ENCODE measurements at regions not wholly inside any gene's neighbourhood (a gene's known extent, or its start where the extent isn't known, plus 50 kb on each side); places are given as distances from the start of the nearest gene placed in this dataset.

- Histone ChIP-seq H3K9me3 (no peaks in the 10 kb centered on the region), H3K4me1 (peaks cover 28 to 33% of the 10 kb centered on the region in 2 donors), H3K4me3 (replicated peaks in 1 of 3) (no peak overlapping the region), H3K36me3 (no peaks in the 10 kb centered on the region), H3K27ac (peak overlapping the region in 1 of 3 donors; percentile 26), H3K27me3 (no peaks in the 10 kb centered on the region)
- intact Hi-C loops (cut with DNase I), result no loop called here
- TF ChIP-seq, protein P1, sequence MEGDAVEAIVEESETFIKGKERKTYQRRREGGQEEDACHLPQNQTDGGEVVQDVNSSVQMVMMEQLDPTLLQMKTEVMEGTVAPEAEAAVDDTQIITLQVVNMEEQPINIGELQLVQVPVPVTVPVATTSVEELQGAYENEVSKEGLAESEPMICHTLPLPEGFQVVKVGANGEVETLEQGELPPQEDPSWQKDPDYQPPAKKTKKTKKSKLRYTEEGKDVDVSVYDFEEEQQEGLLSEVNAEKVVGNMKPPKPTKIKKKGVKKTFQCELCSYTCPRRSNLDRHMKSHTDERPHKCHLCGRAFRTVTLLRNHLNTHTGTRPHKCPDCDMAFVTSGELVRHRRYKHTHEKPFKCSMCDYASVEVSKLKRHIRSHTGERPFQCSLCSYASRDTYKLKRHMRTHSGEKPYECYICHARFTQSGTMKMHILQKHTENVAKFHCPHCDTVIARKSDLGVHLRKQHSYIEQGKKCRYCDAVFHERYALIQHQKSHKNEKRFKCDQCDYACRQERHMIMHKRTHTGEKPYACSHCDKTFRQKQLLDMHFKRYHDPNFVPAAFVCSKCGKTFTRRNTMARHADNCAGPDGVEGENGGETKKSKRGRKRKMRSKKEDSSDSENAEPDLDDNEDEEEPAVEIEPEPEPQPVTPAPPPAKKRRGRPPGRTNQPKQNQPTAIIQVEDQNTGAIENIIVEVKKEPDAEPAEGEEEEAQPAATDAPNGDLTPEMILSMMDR (IDR thresholded peaks at IDR 0.05), result no peak
- TF ChIP-seq POLR2A (IDR thresholded peaks at IDR 0.05), result no peak
- 31 to 52% methylated on average over 5 of the region's 5 CpGs for WGBS, 2 donors
- DNase-seq, result peak in 1 of 2 donors; percentile 1
Measured at GRCh38 chr5:124902097-124902821, 155.8 kb upstream of the ZNF608 start.

DNA sequence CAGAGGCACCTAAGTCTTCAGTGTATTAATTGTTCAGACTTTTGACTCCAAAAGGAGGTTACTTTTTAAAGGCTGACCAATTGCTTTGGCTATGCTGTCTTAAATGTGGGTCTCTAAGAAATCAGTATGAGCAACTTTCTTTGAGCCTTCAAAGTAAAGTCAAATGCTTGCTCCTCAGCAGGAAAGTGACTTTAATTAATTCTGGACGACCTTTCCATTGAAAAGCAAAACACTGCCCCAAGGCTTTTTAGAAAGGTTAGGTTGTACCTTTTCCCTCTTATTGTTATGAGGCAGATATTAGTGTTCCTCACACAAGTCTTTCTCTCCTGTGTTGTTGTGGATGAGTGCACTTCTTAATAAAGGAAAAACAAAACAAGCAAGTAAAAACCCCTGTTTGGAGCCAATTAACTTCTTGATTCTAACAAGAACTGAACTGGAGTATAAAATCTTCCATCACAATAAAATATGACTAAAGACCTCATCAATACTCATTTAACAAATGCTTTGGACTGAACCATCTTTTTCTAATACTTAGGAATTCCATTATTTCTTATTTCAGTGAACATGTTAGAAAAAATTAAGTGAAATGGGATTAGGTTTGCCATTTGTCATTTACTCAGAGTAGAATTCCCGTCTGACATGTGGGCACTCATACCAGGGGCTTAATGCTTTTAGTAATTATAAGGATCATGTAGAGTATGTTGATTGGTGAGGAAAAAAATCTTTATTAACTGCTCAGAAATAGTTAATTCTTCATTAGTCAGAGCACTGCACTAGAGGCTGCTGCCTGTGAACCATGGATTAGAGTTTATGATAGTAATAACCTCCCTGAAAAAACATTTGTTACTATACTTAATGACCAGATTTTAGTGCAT is 159.1 kb upstream of the ZNF608 start:
- Histone ChIP-seq H3K27ac (peak overlapping the region in 2 of 3 donors; percentile 57 to 80), H3K27me3 (no peaks in the 10 kb centered on the region), H3K4me3 (replicated peaks in 1 of 3) (no peak overlapping the region), H3K4me1 (peaks cover 28 to 35% of the 10 kb centered on the region in 2 donors), H3K36me3 (no peaks in the 10 kb centered on the region), H3K9me3 (no peaks in the 10 kb centered on the region)
- no peak for TF ChIP-seq POLR2A (IDR thresholded peaks at IDR 0.05)
- TF ChIP-seq, protein P1 (IDR thresholded peaks at IDR 0.05), result no peak
- no peak for DNase-seq
- 88 to 91% methylated on average over 2 of the region's 2 CpGs for WGBS, 2 donors
- intact Hi-C loops (cut with DNase I), result no loop called here

GRCh38 chr5:124906339-124907097 is 160.1 kb upstream of the ZNF608 start:
- H3K27me3 ChIP-seq, result no peaks in the 10 kb centered on the region
- peaks cover 35 to 38% of the 10 kb centered on the region in 2 donors for H3K4me1 ChIP-seq
- no peak for TF ChIP-seq POLR2A (IDR thresholded peaks at IDR 0.05)
- 11 to 16% methylated on average over 6 of the region's 6 CpGs for WGBS, 2 donors
- H3K36me3 ChIP-seq, result no peaks in the 10 kb centered on the region
- H3K4me3 ChIP-seq (replicated peaks in 1 of 3), result no peak overlapping the region
- intact Hi-C loops (cut with DNase I), result no loop called here
- H3K9me3 ChIP-seq, result no peaks in the 10 kb centered on the region
- peak; percentile 37 to 62 for DNase-seq
- H3K27ac ChIP-seq, result peak overlapping the region; percentile 13 to 80 (median 57)

GRCh38 chr5:124907098-124907644 is 160.7 kb upstream of the ZNF608 start:
- intact Hi-C loops (cut with DNase I), result no loop called here
- WGBS, 2 donors, result 90 to 92% methylated on average over 12 of the region's 12 CpGs
- peak overlapping the region; percentile 13 to 80 (median 57) for H3K27ac ChIP-seq
- no peak for DNase-seq
- no peaks in the 10 kb centered on the region for H3K36me3 ChIP-seq
- no peak overlapping the region for H3K4me3 ChIP-seq (replicated peaks in 1 of 3)
- TF ChIP-seq, protein P1 (IDR thresholded peaks at IDR 0.05), result no peak
- no peak for TF ChIP-seq POLR2A (IDR thresholded peaks at IDR 0.05)
- peaks cover 28 to 38% of the 10 kb centered on the region in 2 donors for H3K4me1 ChIP-seq
- H3K9me3 ChIP-seq, result no peaks in the 10 kb centered on the region
- no peaks in the 10 kb centered on the region for H3K27me3 ChIP-seq
